IPS-18a (cell line): ENCODE measurements at regions not wholly inside any gene's neighbourhood (a gene's known extent, or its start where the extent isn't known, plus 50 kb on each side); places are given as distances from the start of the nearest gene placed in this dataset.

Experiments used
- H3K27ac ChIP-seq: one replicate; pipeline ENCODE4 v1.5.1; 2013; ENCODE audit warnings: low read length
- H3K27me3 ChIP-seq: one replicate; pipeline ENCODE4 v1.6.1; 2013; ENCODE audit warnings: mild to moderate bottlenecking, low read length; ENCODE audit not compliant: control insufficient read depth, insufficient read depth
- H3K36me3 ChIP-seq: one replicate; pipeline ENCODE4 v1.6.1; 2013; ENCODE audit warnings: low read depth, low read length; ENCODE audit not compliant: control insufficient read depth
- H3K4me1 ChIP-seq: one replicate; pipeline ENCODE4 v1.6.1; 2013; ENCODE audit warnings: low read depth, low read length; ENCODE audit not compliant: control insufficient read depth
- H3K4me3 ChIP-seq: one replicate; pipeline ENCODE4 v1.5.1; 2013; ENCODE audit warnings: low read length
- H3K9ac ChIP-seq: one replicate; pipeline ENCODE4 v1.6.1; 2013; ENCODE audit warnings: mild to moderate bottlenecking, low read length, moderate library complexity
- H3K9me3 ChIP-seq: one replicate; pipeline ENCODE4 v1.6.1; 2013; ENCODE audit warnings: low read depth, low read length; ENCODE audit not compliant: control insufficient read depth

GRCh38 chr1:168365719-168366479 lies 85.2 kb downstream of the TBX19 start:
- H3K4me1 ChIP-seq: no peaks in the 10 kb centered on the region
- H3K27ac ChIP-seq: no peak overlapping the region
- no peaks in the 10 kb centered on the region for H3K27me3 ChIP-seq
- H3K36me3 ChIP-seq: no peaks in the 10 kb centered on the region
- H3K9me3 ChIP-seq: no peaks in the 10 kb centered on the region
- no peak overlapping the region for H3K4me3 ChIP-seq
- H3K9ac ChIP-seq: no peak overlapping the region
